ENCODE measurements at regions not wholly inside any gene's neighbourhood (a gene's known extent, or its start where the extent isn't known, plus 50 kb on each side); places are given as distances from the start of the nearest gene placed in this dataset.

- no peak for TF ChIP-seq CTCF (IDR thresholded peaks at IDR 0.05; ENCODE audit: low read depth, low read length, missing control alignments)
- DNase-seq (ENCODE audit: low read depth), result no peak
- H3K4me3 ChIP-seq (ENCODE audit: low read depth, low read length), result no peak overlapping the region
Measured at GRCh38 chr5:160906090-160906489, 54.1 kb upstream of the ATP10B start.

GRCh38 chr5:160905285-160905684 lies 53.3 kb upstream of the ATP10B start:
- no peak overlapping the region for H3K4me3 ChIP-seq (ENCODE audit: low read depth, low read length)
- no peak for TF ChIP-seq CTCF (IDR thresholded peaks at IDR 0.05; ENCODE audit: low read depth, low read length, missing control alignments)
- DNase-seq (ENCODE audit: low read depth), result no peak

GRCh38 chr5:160904591-160904990 lies 52.6 kb upstream of the ATP10B start:
- no peak for DNase-seq (ENCODE audit: low read depth)
- TF ChIP-seq CTCF (IDR thresholded peaks at IDR 0.05; ENCODE audit: low read depth, low read length, missing control alignments), result no peak
- no peak overlapping the region for H3K4me3 ChIP-seq (ENCODE audit: low read depth, low read length)

GRCh38 chr5:160903551-160903950 lies 51.5 kb upstream of the ATP10B start:
- no peak overlapping the region for H3K4me3 ChIP-seq (ENCODE audit: low read depth, low read length)
- TF ChIP-seq CTCF (IDR thresholded peaks at IDR 0.05; ENCODE audit: low read depth, low read length, missing control alignments), result no peak
- no peak for DNase-seq (ENCODE audit: low read depth)

GRCh38 chr5:160903076-160903475 lies 51.1 kb upstream of the ATP10B start:
- no peak overlapping the region for H3K4me3 ChIP-seq (ENCODE audit: low read depth, low read length)
- no peak for TF ChIP-seq CTCF (IDR thresholded peaks at IDR 0.05; ENCODE audit: low read depth, low read length, missing control alignments)
- DNase-seq (ENCODE audit: low read depth), result no peak

All from GM12864 (cell line).